ENCODE measurements at regions not wholly inside any gene's neighbourhood (a gene's known extent, or its start where the extent isn't known, plus 50 kb on each side); places are given as distances from the start of the nearest gene placed in this dataset.

GRCh38 chr5:91741764-91742505, 358.8 kb upstream of the ARRDC3 start:
- no peaks in the 10 kb centered on the region for H3K9me3 ChIP-seq (ENCODE audit: control insufficient read depth, insufficient read depth, low read length)
- no peak overlapping the region for H3K9ac ChIP-seq (ENCODE audit: low read depth, low read length)
- H3K4me1 ChIP-seq (ENCODE audit: control insufficient read depth, insufficient read depth, low read length), result peaks cover 44% of the 10 kb centered on the region
- H3K27me3 ChIP-seq (ENCODE audit: control insufficient read depth, insufficient read depth, low read length), result no peaks in the 10 kb centered on the region
- H3K4me3 ChIP-seq (ENCODE audit: low read depth, low read length), result no peak overlapping the region
- H3K36me3 ChIP-seq (ENCODE audit: control insufficient read depth, insufficient read depth, low read length), result no peaks in the 10 kb centered on the region
- no peak overlapping the region for H3K27ac ChIP-seq (ENCODE audit: low read depth, low read length)

- H3K9ac ChIP-seq (ENCODE audit: low read depth, low read length), result no peak overlapping the region
- H3K27me3 ChIP-seq (ENCODE audit: control insufficient read depth, insufficient read depth, low read length), result no peaks in the 10 kb centered on the region
- H3K4me3 ChIP-seq (ENCODE audit: low read depth, low read length), result no peak overlapping the region
- peaks cover 25% of the 10 kb centered on the region for H3K4me1 ChIP-seq (ENCODE audit: control insufficient read depth, insufficient read depth, low read length)
- H3K36me3 ChIP-seq (ENCODE audit: control insufficient read depth, insufficient read depth, low read length), result no peaks in the 10 kb centered on the region
- no peak overlapping the region for H3K27ac ChIP-seq (ENCODE audit: low read depth, low read length)
- H3K9me3 ChIP-seq (ENCODE audit: control insufficient read depth, insufficient read depth, low read length), result no peaks in the 10 kb centered on the region
Observed at GRCh38 chr5:91730026-91730425, 346.9 kb upstream of the ARRDC3 start.

GRCh38 chr5:91727463-91727862, 344.3 kb upstream of the ARRDC3 start:
- no peak overlapping the region for H3K9ac ChIP-seq (ENCODE audit: low read depth, low read length)
- no peaks in the 10 kb centered on the region for H3K27me3 ChIP-seq (ENCODE audit: control insufficient read depth, insufficient read depth, low read length)
- peak overlapping the region; percentile 66 for H3K27ac ChIP-seq (ENCODE audit: low read depth, low read length)
- no peaks in the 10 kb centered on the region for H3K36me3 ChIP-seq (ENCODE audit: control insufficient read depth, insufficient read depth, low read length)
- H3K4me1 ChIP-seq (ENCODE audit: control insufficient read depth, insufficient read depth, low read length), result peaks cover 30% of the 10 kb centered on the region
- peak overlapping the region; percentile 29; the same call in 1 of the 2 replicates for H3K4me3 ChIP-seq (ENCODE audit: low read depth, low read length)
- H3K9me3 ChIP-seq (ENCODE audit: control insufficient read depth, insufficient read depth, low read length), result no peaks in the 10 kb centered on the region

GRCh38 chr5:91722736-91723467, 339.8 kb upstream of the ARRDC3 start:
- no peaks in the 10 kb centered on the region for H3K9me3 ChIP-seq (ENCODE audit: control insufficient read depth, insufficient read depth, low read length)
- peaks cover 27% of the 10 kb centered on the region for H3K4me1 ChIP-seq (ENCODE audit: control insufficient read depth, insufficient read depth, low read length)
- no peak overlapping the region for H3K9ac ChIP-seq (ENCODE audit: low read depth, low read length)
- H3K36me3 ChIP-seq (ENCODE audit: control insufficient read depth, insufficient read depth, low read length), result no peaks in the 10 kb centered on the region
- no peak overlapping the region for H3K27ac ChIP-seq (ENCODE audit: low read depth, low read length)
- no peak overlapping the region for H3K4me3 ChIP-seq (ENCODE audit: low read depth, low read length)
- no peaks in the 10 kb centered on the region for H3K27me3 ChIP-seq (ENCODE audit: control insufficient read depth, insufficient read depth, low read length)

GRCh38 chr5:91712718-91713117, 329.6 kb upstream of the ARRDC3 start:
- no peak overlapping the region for H3K27ac ChIP-seq (ENCODE audit: low read depth, low read length)
- no peaks in the 10 kb centered on the region for H3K9me3 ChIP-seq (ENCODE audit: control insufficient read depth, insufficient read depth, low read length)
- no peaks in the 10 kb centered on the region for H3K36me3 ChIP-seq (ENCODE audit: control insufficient read depth, insufficient read depth, low read length)
- no peaks in the 10 kb centered on the region for H3K27me3 ChIP-seq (ENCODE audit: control insufficient read depth, insufficient read depth, low read length)
- no peaks in the 10 kb centered on the region for H3K4me1 ChIP-seq (ENCODE audit: control insufficient read depth, insufficient read depth, low read length)
- H3K4me3 ChIP-seq (ENCODE audit: low read depth, low read length), result no peak overlapping the region
- H3K9ac ChIP-seq (ENCODE audit: low read depth, low read length), result no peak overlapping the region

- Histone ChIP-seq H3K4me3 (ENCODE audit: low read depth, low read length) (no peak overlapping the region), H3K27ac (ENCODE audit: low read depth, low read length) (no peak overlapping the region), H3K9ac (ENCODE audit: low read depth, low read length) (no peak overlapping the region)
Observed at GRCh38 chr5:91707521-91707841, 324.4 kb upstream of the ARRDC3 start.

GRCh38 chr5:91706785-91707520, 323.8 kb upstream of the ARRDC3 start:
- Histone ChIP-seq H3K4me1 (ENCODE audit: control insufficient read depth, insufficient read depth, low read length) (no peaks in the 10 kb centered on the region), H3K36me3 (ENCODE audit: control insufficient read depth, insufficient read depth, low read length) (no peaks in the 10 kb centered on the region), H3K9me3 (ENCODE audit: control insufficient read depth, insufficient read depth, low read length) (no peaks in the 10 kb centered on the region), H3K9ac (ENCODE audit: low read depth, low read length) (no peak overlapping the region), H3K4me3 (ENCODE audit: low read depth, low read length) (no peak overlapping the region), H3K27me3 (ENCODE audit: control insufficient read depth, insufficient read depth, low read length) (no peaks in the 10 kb centered on the region), H3K27ac (ENCODE audit: low read depth, low read length) (no peak overlapping the region)

More at GRCh38 chr5:91707521-91707841, 324.4 kb upstream of the ARRDC3 start:
- H3K4me1 ChIP-seq (ENCODE audit: control insufficient read depth, insufficient read depth, low read length), result no peaks in the 10 kb centered on the region
- H3K36me3 ChIP-seq (ENCODE audit: control insufficient read depth, insufficient read depth, low read length), result no peaks in the 10 kb centered on the region
- no peaks in the 10 kb centered on the region for H3K9me3 ChIP-seq (ENCODE audit: control insufficient read depth, insufficient read depth, low read length)
- no peaks in the 10 kb centered on the region for H3K27me3 ChIP-seq (ENCODE audit: control insufficient read depth, insufficient read depth, low read length)

- no peaks in the 10 kb centered on the region for H3K4me1 ChIP-seq (ENCODE audit: control insufficient read depth, insufficient read depth, low read length)
- H3K36me3 ChIP-seq (ENCODE audit: control insufficient read depth, insufficient read depth, low read length), result no peaks in the 10 kb centered on the region
- H3K27me3 ChIP-seq (ENCODE audit: control insufficient read depth, insufficient read depth, low read length), result no peaks in the 10 kb centered on the region
- no peak overlapping the region for H3K9ac ChIP-seq (ENCODE audit: low read depth, low read length)
- H3K4me3 ChIP-seq (ENCODE audit: low read depth, low read length), result no peak overlapping the region
- no peak overlapping the region for H3K27ac ChIP-seq (ENCODE audit: low read depth, low read length)
- no peaks in the 10 kb centered on the region for H3K9me3 ChIP-seq (ENCODE audit: control insufficient read depth, insufficient read depth, low read length)
Observed at GRCh38 chr5:91703128-91703527, 320.0 kb upstream of the ARRDC3 start.

GRCh38 chr5:91699429-91699828, 316.3 kb upstream of the ARRDC3 start:
- Histone ChIP-seq H3K4me1 (ENCODE audit: control insufficient read depth, insufficient read depth, low read length) (no peaks in the 10 kb centered on the region), H3K9ac (ENCODE audit: low read depth, low read length) (no peak overlapping the region), H3K4me3 (ENCODE audit: low read depth, low read length) (no peak overlapping the region), H3K27ac (ENCODE audit: low read depth, low read length) (no peak overlapping the region), H3K27me3 (ENCODE audit: control insufficient read depth, insufficient read depth, low read length) (no peaks in the 10 kb centered on the region), H3K9me3 (ENCODE audit: control insufficient read depth, insufficient read depth, low read length) (no peaks in the 10 kb centered on the region), H3K36me3 (ENCODE audit: control insufficient read depth, insufficient read depth, low read length) (no peaks in the 10 kb centered on the region)

- H3K9ac ChIP-seq (ENCODE audit: low read depth, low read length), result no peak overlapping the region
- H3K4me3 ChIP-seq (ENCODE audit: low read depth, low read length), result no peak overlapping the region
- H3K9me3 ChIP-seq (ENCODE audit: control insufficient read depth, insufficient read depth, low read length), result 0 out of 2 replicates have a peak, but pooled peaks cover 6% of the 10 kb centered on the region
Observed at GRCh38 chr5:91691592-91691991, 308.5 kb upstream of the ARRDC3 start.

GRCh38 chr5:91690921-91691320, 307.8 kb upstream of the ARRDC3 start:
- Histone ChIP-seq H3K27ac (ENCODE audit: low read depth, low read length) (no peak overlapping the region), H3K9me3 (ENCODE audit: control insufficient read depth, insufficient read depth, low read length) (0 out of 2 replicates have a peak, but pooled peaks cover 6% of the 10 kb centered on the region), H3K4me1 (ENCODE audit: control insufficient read depth, insufficient read depth, low read length) (no peaks in the 10 kb centered on the region), H3K9ac (ENCODE audit: low read depth, low read length) (no peak overlapping the region), H3K4me3 (ENCODE audit: low read depth, low read length) (no peak overlapping the region), H3K27me3 (ENCODE audit: control insufficient read depth, insufficient read depth, low read length) (no peaks in the 10 kb centered on the region), H3K36me3 (ENCODE audit: control insufficient read depth, insufficient read depth, low read length) (no peaks in the 10 kb centered on the region)

More at GRCh38 chr5:91691592-91691991, 308.5 kb upstream of the ARRDC3 start:
- H3K27ac ChIP-seq (ENCODE audit: low read depth, low read length), result no peak overlapping the region
- H3K27me3 ChIP-seq (ENCODE audit: control insufficient read depth, insufficient read depth, low read length), result no peaks in the 10 kb centered on the region
- no peaks in the 10 kb centered on the region for H3K4me1 ChIP-seq (ENCODE audit: control insufficient read depth, insufficient read depth, low read length)
- no peaks in the 10 kb centered on the region for H3K36me3 ChIP-seq (ENCODE audit: control insufficient read depth, insufficient read depth, low read length)

Measured in HUES48 (cell line).